ENCODE measurements at regions not wholly inside any gene's neighbourhood (a gene's known extent, or its start where the extent isn't known, plus 50 kb on each side); places are given as distances from the start of the nearest gene placed in this dataset.

- TF ChIP-seq ZBTB21 (tag by site-specific recombination; IDR thresholded peaks at IDR 0.05) (no peak), ZNF501 (tag by site-specific recombination; IDR thresholded peaks at IDR 0.05) (no peak), ZNF791 (tag by site-specific recombination; IDR thresholded peaks at IDR 0.05) (no peak), ZNF610 (tag by site-specific recombination; IDR thresholded peaks at IDR 0.05; ENCODE audit: borderline replicate concordance) (no peak), ZNF16 (tag by site-specific recombination; IDR thresholded peaks at IDR 0.05; ENCODE audit: low read depth) (no peak)
These were observed 600.8 kb downstream of the DIAPH3 start (continued) for GRCh38 chr13:59562924-59563323.

- Histone ChIP-seq H3K27ac (ENCODE audit: extremely low read depth, low read depth, low read length) (no peak overlapping the region), H3K4me3 (ENCODE audit: low read depth, low read length) (no peak overlapping the region), H3K36me3 (ENCODE audit: control insufficient read depth in 2 of 2, insufficient read depth in 1 of 2, low read length in 2 of 2) (no peaks in the 10 kb centered on the region), H3K9me3 (ENCODE audit: control insufficient read depth, insufficient read depth, low read depth, low read length) (no peaks in the 10 kb centered on the region), H3K4me1 (ENCODE audit: control insufficient read depth, insufficient read depth, low read length) (no peaks in the 10 kb centered on the region)
- TF ChIP-seq ZNF184 (tag by site-specific recombination; IDR thresholded peaks at IDR 0.05) (no peak), KLF16 (tag by site-specific recombination; IDR thresholded peaks at IDR 0.05) (no peak), ELK4 (IDR thresholded peaks at IDR 0.05; ENCODE audit: borderline replicate concordance, low read depth, low read length) (no peak), ZNF274 (IDR thresholded peaks at IDR 0.05; ENCODE audit: low read length) (no peak), ZNF274 (tag by site-specific recombination; IDR thresholded peaks at IDR 0.05; ENCODE audit: borderline replicate concordance) (no peak), WT1 (tag by site-specific recombination; IDR thresholded peaks at IDR 0.05) (no peak), ZNF133 (tag by site-specific recombination; IDR thresholded peaks at IDR 0.05) (no peak), ZNF624 (tag by site-specific recombination; IDR thresholded peaks at IDR 0.05) (no peak), ZNF600 (tag by site-specific recombination; IDR thresholded peaks at IDR 0.05) (no peak), ZNF707 (tag by site-specific recombination; IDR thresholded peaks at IDR 0.05) (no peak)
- CTCF ChIA-PET = no interaction called here
- POLR2A ChIA-PET = no interaction called here
These were observed 597.2 kb downstream of the DIAPH3 start for GRCh38 chr13:59566561-59566960.

GRCh38 chr13:59568306-59568705 is 595.4 kb downstream of the DIAPH3 start:
- ChIA-PET CTCF (no interaction called here), POLR2A (no interaction called here)
- H3K36me3 ChIP-seq (ENCODE audit: control insufficient read depth in 2 of 2, insufficient read depth in 1 of 2, low read length in 2 of 2) = no peaks in the 10 kb centered on the region
- no peaks in the 10 kb centered on the region for H3K9me3 ChIP-seq (ENCODE audit: control insufficient read depth, insufficient read depth, low read depth, low read length)
- H3K27ac ChIP-seq (ENCODE audit: extremely low read depth, low read depth, low read length) = no peak overlapping the region
- no peaks in the 10 kb centered on the region for H3K4me1 ChIP-seq (ENCODE audit: control insufficient read depth, insufficient read depth, low read length)
- no peak overlapping the region for H3K4me3 ChIP-seq (ENCODE audit: low read depth, low read length)
- TF ChIP-seq ZBTB49 (tag by site-specific recombination; IDR thresholded peaks at IDR 0.05; ENCODE audit: low read depth) (no peak), ZNF449 (tag by site-specific recombination; IDR thresholded peaks at IDR 0.05) (no peak), ZNF518A (tag by site-specific recombination; conservative IDR thresholded peaks at IDR 0.05; ENCODE audit: low read depth) (no peak), ZNF521 (tag by site-specific recombination; IDR thresholded peaks at IDR 0.05) (no peak), OSR2 (tag by site-specific recombination; IDR thresholded peaks at IDR 0.05) (no peak), ZNF692 (tag by site-specific recombination; IDR thresholded peaks at IDR 0.05) (no peak), ZNF202 (tag by site-specific recombination; IDR thresholded peaks at IDR 0.05; ENCODE audit: borderline replicate concordance) (no peak), ZNF391 (tag by site-specific recombination; IDR thresholded peaks at IDR 0.05; ENCODE audit: borderline replicate concordance, low read depth) (no peak), ZNF23 (tag by site-specific recombination; IDR thresholded peaks at IDR 0.05; ENCODE audit: borderline replicate concordance) (no peak)

Measured in HEK293 (cell line).